ENCODE measurements at regions not wholly inside any gene's neighbourhood (a gene's known extent, or its start where the extent isn't known, plus 50 kb on each side); places are given as distances from the start of the nearest gene placed in this dataset.

- DNase-seq (ENCODE audit: extremely low spot score) = no peak
- TF ChIP-seq CTCF (IDR thresholded peaks at IDR 0.05; ENCODE audit: control extremely low read depth, extremely low read depth, low read depth, missing control alignments) = no peak
- CTCF ChIA-PET = no interaction called here
- POLR2A ChIA-PET = no interaction called here
Measured at GRCh38 chr1:30373471-30374399, 349.6 kb downstream of the MATN1 start.

DNA sequence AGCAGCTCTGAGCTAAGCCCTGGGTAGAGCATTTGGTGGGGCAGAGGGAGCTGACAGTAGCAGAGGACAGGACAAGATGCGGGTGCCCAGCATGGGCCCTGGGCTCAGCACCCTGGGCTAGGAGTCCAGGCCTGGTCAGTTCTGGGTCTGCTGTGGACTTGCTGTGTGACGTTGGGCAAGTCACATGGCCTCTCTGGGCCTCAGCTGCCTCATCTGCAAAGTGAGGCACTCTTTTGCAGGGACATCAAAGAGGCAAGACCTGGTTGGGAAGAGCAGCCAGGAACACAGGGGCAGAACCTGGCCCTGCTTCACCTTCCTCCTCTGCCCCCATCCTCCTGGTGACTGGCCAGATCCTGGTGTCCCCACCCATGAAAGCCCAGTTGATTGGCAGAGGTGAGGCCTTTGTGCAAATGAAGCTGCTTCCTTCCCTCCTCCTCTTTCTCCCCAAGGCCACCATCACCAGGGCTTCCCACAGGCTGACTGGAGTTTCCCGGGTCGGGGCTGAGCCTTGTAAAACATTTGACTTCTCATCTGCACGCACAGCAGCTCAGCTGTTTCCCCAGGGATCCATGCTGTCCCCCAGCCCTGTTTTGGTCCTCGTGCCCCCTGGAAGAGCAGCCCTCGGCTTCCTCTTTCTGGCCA, 350.5 kb downstream of the MATN1 start:
- TF ChIP-seq CTCF (IDR thresholded peaks at IDR 0.05; ENCODE audit: control extremely low read depth, extremely low read depth, low read depth, missing control alignments) = no peak
- POLR2A ChIA-PET = no interaction called here
- CTCF ChIA-PET = no interaction called here
- DNase-seq (ENCODE audit: extremely low spot score) = no peak

DNA sequence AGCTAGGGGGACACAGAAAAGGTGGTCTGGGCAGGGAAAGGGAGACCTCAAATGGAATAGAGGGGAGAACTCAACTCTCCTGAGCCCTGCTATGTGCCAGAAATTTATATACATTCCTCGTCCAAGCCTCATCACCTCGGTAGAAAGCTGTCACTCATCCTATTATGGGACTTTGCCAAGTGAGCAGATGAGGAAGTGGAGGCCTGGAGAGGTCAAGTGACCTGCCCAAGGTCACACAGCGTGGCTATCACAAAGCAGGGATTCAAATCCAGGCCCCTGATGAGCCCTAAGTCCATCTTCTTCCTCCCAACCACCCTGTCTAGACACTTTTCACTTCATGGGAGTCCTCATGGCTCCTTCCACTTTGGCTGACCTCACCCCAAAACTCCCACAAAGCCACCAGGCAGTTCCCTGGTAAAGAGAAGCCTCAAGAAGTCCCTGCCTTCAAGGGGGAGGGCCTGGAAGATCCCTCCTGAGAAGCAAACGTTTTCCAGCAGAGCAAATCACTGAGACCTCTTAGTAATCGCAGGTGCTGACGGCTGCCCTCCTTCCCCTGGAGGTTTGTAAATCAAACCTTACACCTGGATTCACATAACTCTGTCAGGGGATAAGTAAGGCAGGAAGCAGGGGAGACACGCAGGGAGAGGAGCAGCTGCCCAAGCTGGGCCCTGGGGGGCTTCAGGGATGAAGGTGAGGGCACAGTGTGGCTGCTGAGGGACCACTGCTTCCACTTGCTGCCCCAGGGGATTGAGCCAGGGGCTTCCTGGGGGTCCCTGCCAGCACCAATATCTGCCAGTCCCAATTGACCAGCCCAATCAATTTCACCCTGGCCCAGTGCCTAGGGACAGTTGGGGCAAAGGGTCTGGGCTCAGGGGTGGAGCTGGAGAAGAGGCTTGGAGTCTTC, 351.2 kb downstream of the MATN1 start:
- ChIA-PET POLR2A (no interaction called here), CTCF (interaction anchor here (0.8 kb wide), 1 partner anchor 8 kb away, joined by 3 read pairs; no protein-coding TSS in a partner anchor)
- no peak for DNase-seq (ENCODE audit: extremely low spot score)
- no peak for TF ChIP-seq CTCF (IDR thresholded peaks at IDR 0.05; ENCODE audit: control extremely low read depth, extremely low read depth, low read depth, missing control alignments)

- no peak for TF ChIP-seq CTCF (IDR thresholded peaks at IDR 0.05; ENCODE audit: control extremely low read depth, extremely low read depth, low read depth, missing control alignments)
- DNase-seq (ENCODE audit: extremely low spot score) = no peak
- CTCF ChIA-PET = interaction anchor here (0.8 to 3.0 kb wide), 2 partner anchors 9 kb away, joined by 3 to 17 read pairs; no protein-coding TSS in a partner anchor
- POLR2A ChIA-PET = no interaction called here
Measured at GRCh38 chr1:30371179-30371788, 352.1 kb downstream of the MATN1 start.

- CTCF ChIA-PET = interaction anchor here (3.0 kb wide), 1 partner anchor 12 kb away, joined by 17 read pairs; no protein-coding TSS in a partner anchor
- POLR2A ChIA-PET = no interaction called here
- no peak for DNase-seq (ENCODE audit: extremely low spot score)
- TF ChIP-seq CTCF (IDR thresholded peaks at IDR 0.05; ENCODE audit: control extremely low read depth, extremely low read depth, low read depth, missing control alignments) = no peak
Measured at GRCh38 chr1:30368651-30369240, 354.6 kb downstream of the MATN1 start.

All from GM10248 (cell line).